HG03558 (cell line): ENCODE measurements at regions not wholly inside any gene's neighbourhood (a gene's known extent, or its start where the extent isn't known, plus 50 kb on each side); places are given as distances from the start of the nearest gene placed in this dataset.

Experiments
- ATAC-seq: cut with Tn5 transposase; IDR thresholded peaks from one replicate; pipeline ENCODE4 v1.9.1; 2021; ENCODE audit warnings: moderate number of reproducible peaks; ENCODE audit not compliant: unreplicated experiment; ENCODE audit errors: extremely low read depth

GRCh38 chr2:4656326-4656725 is 953.0 kb downstream of the DCDC2C start:
- ATAC-seq, result no peak

DNA sequence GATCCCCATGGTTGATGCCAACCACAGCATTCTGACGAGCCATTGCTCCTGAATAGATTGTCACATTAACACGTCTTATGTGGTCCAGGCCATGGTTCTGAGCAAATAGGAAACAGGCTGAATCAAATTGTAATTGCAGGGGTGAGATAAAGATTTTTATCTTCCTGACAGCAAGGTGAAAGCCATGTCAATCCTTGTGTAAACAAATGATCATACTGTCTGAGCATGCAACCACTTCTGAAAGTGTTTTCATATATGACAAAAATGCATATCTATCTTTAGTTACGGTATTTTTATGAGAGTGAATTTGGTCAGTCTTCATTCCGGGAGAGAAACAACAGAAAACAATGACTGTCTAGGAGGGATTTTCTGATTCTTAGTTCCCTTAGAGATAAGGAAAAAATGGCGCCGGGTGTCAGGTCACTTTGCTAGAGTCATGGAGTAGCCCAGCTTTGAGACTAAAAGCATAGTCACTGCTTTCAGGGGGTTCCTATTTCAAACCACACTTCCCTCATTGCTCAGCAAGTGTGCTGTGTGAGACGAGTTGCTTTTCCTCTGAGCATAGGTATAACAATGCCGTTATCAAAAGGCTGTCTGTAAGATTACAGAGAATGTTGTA is 958.9 kb downstream of the DCDC2C start:
- ATAC-seq, result no peak

DNA sequence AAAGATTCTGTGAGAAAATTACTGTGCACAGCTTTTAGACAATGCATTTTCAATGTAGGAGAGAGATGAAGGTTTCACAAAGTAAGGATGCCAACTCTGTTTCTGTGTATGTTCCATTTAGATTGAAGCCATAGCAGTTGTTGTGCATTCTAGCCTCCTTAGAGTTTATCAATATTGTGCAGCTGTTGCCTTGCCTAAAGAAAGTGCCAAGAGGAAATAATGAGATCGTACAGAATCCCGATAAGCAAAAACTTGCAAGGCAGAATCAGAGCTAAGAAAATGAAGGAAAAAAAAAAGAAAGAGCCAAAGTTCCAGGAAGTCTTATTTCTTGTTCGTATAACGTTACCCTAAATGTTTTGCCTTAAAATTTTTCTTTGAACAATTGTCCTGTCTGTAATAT is 965.0 kb downstream of the DCDC2C start:
- no peak for ATAC-seq

DNA sequence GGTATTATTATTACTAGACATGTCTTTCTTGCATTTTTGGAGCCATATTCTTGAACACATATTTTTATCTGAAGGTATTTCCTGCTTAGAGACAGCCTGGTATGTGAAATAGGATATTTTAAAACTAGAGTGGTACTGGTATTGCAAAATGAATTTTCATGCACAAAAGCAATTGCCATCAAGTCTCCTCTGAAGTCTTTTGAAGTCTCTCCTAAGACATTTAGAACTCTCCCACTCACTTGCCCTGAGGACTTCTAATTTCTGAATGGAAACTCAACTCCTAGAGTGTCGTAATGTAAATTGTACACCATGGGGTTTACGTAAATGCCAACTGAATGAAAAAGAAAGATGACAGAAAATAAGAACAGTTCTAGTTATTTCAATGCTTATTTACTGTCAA is 967.0 kb downstream of the DCDC2C start:
- ATAC-seq, result no peak

DNA sequence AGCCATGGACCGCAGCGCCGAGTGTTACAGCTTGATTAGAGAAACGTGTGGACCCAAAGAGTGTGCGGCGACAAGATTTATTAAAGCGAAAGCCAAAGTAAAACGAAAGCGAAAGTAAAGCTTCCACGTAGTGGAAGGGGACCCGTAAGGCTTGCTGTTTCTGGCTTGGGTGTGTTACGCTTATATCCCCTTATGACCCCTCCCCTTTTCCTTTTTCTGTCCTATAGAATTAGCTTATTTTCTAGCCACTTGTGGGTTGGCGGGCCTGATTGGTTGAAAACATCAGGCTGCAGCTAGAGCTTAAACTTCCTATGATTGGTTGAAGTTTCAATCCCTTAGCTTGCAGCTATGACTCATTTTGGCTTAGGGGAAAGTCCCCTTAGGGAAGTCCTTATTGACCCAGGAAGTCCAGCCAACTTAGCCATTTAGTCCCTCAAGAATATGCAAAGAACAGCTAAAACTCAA is 969.7 kb downstream of the DCDC2C start:
- no peak for ATAC-seq

DNA sequence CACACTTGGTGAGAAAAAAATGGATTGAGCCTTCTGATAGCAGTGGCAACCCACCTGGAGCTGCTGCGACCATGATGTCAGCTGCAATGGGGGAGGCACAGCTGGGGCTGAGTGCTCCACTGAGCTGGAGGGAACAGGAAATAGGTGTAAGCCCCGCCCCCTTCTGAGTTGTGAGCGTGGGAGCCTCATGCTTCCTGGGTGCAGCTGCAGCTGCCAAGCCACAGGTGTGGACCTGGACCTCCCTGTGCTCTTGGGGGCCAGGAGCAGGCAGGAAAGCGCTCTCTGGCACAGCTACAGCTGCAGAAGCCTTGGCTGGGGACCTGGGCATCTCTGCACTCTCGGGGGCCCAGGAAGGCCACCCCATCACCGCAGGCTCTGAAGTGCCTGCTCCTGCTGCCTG is 970.6 kb downstream of the DCDC2C start:
- ATAC-seq, result no peak

DNA sequence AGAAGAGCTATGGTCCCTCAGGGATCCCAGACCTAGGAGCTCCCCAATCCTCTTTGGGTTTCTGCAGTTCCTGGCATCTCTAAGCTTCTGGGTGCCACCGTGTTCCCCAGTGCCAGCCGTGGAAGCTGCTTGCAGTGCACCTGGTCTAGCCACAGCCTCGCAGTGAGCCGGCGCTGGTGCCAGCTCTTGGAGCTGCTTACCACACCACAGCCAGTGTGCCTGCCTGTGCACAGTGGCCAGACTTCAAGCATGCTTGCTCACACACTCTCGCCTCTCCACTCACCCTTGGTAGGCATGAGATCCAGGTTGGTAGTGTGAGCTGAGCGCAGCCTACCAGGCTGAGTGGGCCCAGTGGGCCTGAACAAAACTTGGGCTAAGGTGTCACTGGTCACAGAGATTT is 971.9 kb downstream of the DCDC2C start:
- ATAC-seq, result no peak

DNA sequence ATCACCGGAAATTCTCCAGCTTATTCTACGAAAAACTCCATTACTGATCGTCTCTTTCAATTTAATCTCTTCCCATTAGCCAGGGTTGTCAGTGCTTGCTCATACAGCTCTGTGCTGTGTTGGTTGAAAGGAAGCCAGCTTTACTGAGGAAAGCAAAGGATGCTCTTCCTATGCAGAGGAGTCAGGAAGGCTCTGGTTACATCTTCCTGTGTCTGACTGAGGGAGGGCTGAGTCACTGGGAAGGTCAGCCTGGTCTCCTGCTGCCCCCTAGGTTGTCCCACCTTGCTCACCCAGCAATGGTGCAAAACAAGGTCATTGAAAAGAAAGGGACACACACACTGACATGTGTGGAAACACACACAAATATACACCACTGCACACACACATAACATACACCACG is 975.6 kb downstream of the DCDC2C start:
- no peak for ATAC-seq

DNA sequence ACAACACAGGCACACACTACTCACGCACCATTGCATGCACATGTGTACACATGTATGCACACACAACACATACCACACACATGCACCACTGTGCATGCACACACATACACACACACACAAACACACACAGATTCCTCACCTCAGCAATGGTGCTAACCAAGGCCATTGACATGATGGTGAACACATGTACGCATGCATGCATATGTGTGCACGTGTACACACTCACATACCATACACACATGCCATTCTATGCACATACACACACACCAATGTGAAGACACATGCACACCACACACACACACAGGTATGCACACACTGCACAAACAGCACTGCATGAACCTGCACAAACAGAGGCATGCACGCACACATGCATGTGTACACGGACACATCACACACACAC is 976.0 kb downstream of the DCDC2C start:
- ATAC-seq, result no peak

- ATAC-seq, result no peak
Observed at GRCh38 chr2:4684921-4685320, 981.5 kb downstream of the DCDC2C start.

- no peak for ATAC-seq
Observed at GRCh38 chr2:4690913-4691312, 987.5 kb downstream of the DCDC2C start.

DNA sequence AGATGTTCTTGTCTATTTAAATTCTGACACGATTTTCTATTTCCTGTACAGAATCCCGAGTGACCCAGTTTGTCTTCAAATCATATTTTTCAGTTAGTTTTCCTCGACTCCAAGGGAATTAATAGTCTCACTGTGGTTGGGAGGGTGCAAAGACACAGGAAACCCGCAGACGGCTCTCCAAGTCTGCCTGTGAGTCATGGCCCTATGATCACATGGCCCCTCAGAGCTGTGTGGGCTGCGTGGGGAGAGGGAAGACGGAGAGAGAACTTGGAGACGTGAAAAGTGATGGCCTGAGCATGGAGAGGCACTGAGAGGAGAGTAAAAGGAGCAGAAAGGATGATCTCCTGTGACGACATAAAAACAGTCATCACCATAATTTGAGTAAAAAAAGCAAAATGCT is 989.9 kb downstream of the DCDC2C start:
- ATAC-seq, result no peak

DNA sequence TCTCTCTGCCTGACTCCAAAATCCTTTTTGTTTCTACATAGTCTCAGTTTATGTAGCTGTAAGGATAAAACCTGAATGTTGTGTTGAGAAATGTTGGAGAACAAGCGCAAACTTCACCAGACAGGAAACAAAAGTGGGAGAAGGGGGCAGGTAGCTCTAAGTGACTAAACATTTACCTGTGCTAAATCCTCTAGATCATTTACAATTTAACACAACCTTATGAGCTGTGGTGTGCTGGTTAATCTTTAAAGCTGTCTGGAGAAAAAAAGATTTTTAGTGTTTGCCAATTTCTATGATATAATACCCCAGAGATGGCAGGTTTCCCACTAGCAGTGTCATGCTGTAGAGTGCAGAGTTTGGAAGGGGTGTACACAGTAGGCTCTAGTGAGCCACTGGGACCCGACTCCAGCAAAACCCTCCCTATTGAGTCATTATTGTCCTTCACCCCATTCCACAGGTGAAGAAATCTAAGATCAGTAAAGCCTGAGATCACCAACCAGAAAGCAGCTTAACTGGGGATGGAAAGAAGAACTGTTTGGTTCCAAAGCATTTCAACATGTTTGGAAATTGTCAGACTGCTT is 992.0 kb downstream of the DCDC2C start:
- no peak for ATAC-seq

- ATAC-seq, result no peak
Observed at GRCh38 chr2:4715065-4715464, 977.1 kb upstream of the SOX11 start.

DNA sequence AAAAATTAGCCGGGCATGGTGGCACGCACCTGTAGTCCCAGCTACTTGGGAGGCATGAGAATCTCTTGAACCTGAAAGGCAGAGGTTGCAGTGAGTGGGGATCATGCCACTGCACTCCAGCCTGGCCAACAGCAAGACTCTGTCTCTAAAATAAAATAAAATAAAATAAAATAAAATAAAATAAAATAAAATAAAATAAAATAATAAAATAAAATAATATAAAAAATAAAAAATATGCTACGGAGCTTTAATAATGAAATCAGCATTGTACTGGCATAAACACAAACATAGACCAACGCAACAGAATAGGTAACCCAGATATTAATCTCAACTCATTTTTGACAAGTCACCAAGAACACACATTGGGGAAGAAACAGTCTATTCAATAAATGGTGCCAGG is 973.4 kb upstream of the SOX11 start:
- ATAC-seq, result no peak

- no peak for ATAC-seq
Observed at GRCh38 chr2:4725618-4726017, 966.6 kb upstream of the SOX11 start.

DNA sequence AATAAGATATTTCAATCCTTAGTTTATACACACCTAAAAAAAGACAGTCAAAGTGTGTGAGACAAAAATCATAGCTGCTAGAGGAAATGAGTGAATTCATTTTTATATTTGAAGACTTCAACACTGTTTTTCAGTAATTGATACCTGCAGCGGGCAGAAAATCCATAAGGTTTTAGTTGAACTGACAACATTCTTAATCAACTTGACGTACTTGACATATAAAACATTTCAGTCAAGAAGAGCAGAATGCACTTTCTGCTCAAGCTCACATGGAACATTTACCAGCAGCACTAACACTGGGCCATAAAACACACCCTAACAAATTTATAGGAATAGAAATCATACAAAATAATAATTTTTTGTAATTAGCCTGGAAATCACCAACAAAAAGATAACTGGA is 959.6 kb upstream of the SOX11 start:
- ATAC-seq, result no peak

- no peak for ATAC-seq
Observed at GRCh38 chr2:4745056-4745991, 946.9 kb upstream of the SOX11 start.

GRCh38 chr2:4753721-4754120 is 938.5 kb upstream of the SOX11 start:
- ATAC-seq, result no peak

DNA sequence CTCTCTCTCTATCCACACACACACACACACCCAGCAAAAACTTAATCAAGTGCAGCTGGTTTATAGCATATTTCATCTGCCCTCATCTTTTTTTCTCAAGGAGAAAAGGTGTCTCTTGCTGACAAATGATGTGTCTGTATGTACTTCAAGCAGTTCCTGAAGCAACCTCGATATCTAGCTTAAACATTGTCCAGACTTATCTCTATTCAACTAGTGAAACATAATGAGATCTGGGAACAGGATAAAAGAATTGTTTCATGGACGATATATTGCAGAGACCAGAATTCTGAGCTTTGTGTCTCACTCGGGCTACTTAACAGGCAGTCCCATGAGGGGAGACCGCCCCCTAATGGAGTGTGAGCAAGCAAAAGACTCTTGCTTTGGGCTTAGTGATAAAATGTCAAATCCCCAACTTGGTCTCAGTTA is 929.2 kb upstream of the SOX11 start:
- ATAC-seq, result no peak

DNA sequence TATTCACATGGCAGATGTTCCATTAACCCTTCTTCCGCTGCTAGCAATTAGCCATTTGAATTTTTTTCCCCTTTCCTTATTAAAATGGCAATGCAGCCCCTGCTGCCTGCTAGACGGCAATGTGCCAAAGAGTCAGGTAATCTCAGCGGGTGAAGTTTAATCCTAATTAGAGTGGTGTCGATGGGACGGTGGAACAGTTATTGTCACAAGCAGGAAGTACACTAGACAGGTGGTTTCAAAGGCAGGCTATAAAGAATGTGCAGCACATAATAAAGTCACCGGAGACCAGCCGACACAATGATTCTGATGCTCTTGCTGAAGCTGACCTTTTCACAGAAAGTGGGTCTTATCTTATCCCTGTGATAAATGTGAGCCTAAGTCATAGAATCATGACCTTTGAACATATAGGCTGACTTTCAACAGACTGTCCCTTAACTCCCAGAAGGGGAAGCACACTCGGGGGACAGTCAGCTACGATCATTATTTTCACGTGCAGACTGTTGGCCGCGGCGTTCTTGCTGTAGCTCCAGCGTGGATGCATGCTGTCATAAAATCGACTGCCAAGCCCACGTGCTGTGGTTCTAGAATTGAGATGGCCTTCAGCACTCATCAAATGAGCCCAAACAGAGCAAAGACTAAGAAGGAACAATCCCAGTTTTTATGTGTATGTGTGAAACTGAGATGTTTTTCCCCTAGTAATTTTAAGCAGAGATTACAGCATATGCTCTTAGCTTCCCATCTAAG is 926.2 kb upstream of the SOX11 start:
- ATAC-seq, result no peak
